GM12878 (cell line): ENCODE measurements at regions not wholly inside any gene's neighbourhood (a gene's known extent, or its start where the extent isn't known, plus 50 kb on each side); places are given as distances from the start of the nearest gene placed in this dataset.

ENCODE experiments used
- ATAC-seq: fragments of 200-7000 bp; cut with Tn5 transposase; 3 replicates; pipeline ENCODE4 v1.9.1; 2020; ENCODE audit warnings: mild to moderate bottlenecking, moderate library complexity
- BruUV-seq: library from RNA; stranded (reverse); fragments of 400-500 nt; replicated peaks from 2 replicates; lab custom pipeline; 2021; lab: Mats Ljungman, UMichigan
- CTCF ChIA-PET: fragments of 300-600 bp; sonication (Branson Sonifier 250); formaldehyde crosslinking; extraction: SDS; loops from one replicate; lab custom pipeline; 2021; ENCODE audit warnings: inconsistent platforms; lab: Yijun Ruan, JAX
- POLR2A ChIA-PET: fragments of 350-600 bp; formaldehyde crosslinking; extraction: SDS; loops from one replicate; lab custom pipeline; 2021; ENCODE audit warnings: inconsistent platforms; lab: Charles Lee
- RAD21 ChIA-PET: fragments of 300-600 bp; sonication (Branson Sonifier 250); formaldehyde crosslinking; loops from one replicate; lab custom pipeline; 2023; ENCODE audit warnings: antibody characterized with exemption; ENCODE audit not compliant: unreplicated experiment; lab: Charles Lee
- SMC1A ChIA-PET: fragments of 300-600 bp; sonication (Branson Sonifier 250); formaldehyde crosslinking; loops from one replicate; lab custom pipeline; 2023; ENCODE audit not compliant: unreplicated experiment, uncharacterized antibody; lab: Charles Lee
- DNase-seq: peaks from one replicate; pipeline ENCODE4 v3.0.0-alpha.2; 2011; ENCODE audit warnings: low read depth, low spot score
- FAIRE-seq: peaks from 3 replicates; lab custom pipeline; 2011; peaks lifted over from hg19 to GRCh38; lab: Jason Lieb, UNC
- H2AFZ ChIP-seq: 2 replicates; pipeline ENCODE4 v1.6.0; 2011; ENCODE audit warnings: low read depth, low read length, control low read depth; ENCODE audit not compliant: control insufficient read depth
- H3K27ac ChIP-seq: 2 replicates; pipeline ENCODE4 v1.5.1; 2011; ENCODE audit warnings: control low read depth; ENCODE audit not compliant: control insufficient read depth, insufficient read depth
- H3K27me3 ChIP-seq, 2 experiments: replicated peaks in 1 of 2; 2 replicates each; pipeline versions ENCODE4 v1.6.0 to v1.6.1; 2011; ENCODE audit warnings: low read length in 1 of 2; ENCODE audit not compliant: control insufficient read depth in 2 of 2, insufficient read depth in 2 of 2
- H3K36me3 ChIP-seq, 2 experiments: 2 replicates each; pipeline ENCODE4 v1.5.1; 2011; ENCODE audit warnings: low read length in 1 of 2; ENCODE audit not compliant: control insufficient read depth in 2 of 2, insufficient read depth in 2 of 2
- H3K4me1 ChIP-seq: 2 replicates; pipeline ENCODE4 v1.6.1; 2011; ENCODE audit warnings: mild to moderate bottlenecking, low read length, moderate library complexity, mixed read lengths; ENCODE audit not compliant: control insufficient read depth, insufficient read depth
- H3K4me2 ChIP-seq: 2 replicates; pipeline ENCODE4 v1.6.0; 2011; ENCODE audit warnings: control low read depth; ENCODE audit not compliant: control insufficient read depth, insufficient read depth
- H3K4me3 ChIP-seq: fragments of 200-600 bp; sonication (generic); 2 replicates; pipeline ENCODE4 v1.5.1; 2016
- H3K79me2 ChIP-seq: 2 replicates; pipeline ENCODE4 v1.6.0; 2011; ENCODE audit warnings: low read length; ENCODE audit not compliant: control insufficient read depth, insufficient read depth
- H3K9ac ChIP-seq: 2 replicates; pipeline ENCODE4 v1.8.0; 2011; ENCODE audit warnings: low read length, control low read depth, mixed read lengths; ENCODE audit not compliant: control insufficient read depth, insufficient read depth
- H3K9me3 ChIP-seq: replicated peaks from 3 replicates; pipeline ENCODE4 v1.5.1; 2011; ENCODE audit warnings: mild to moderate bottlenecking, low read length; ENCODE audit not compliant: control insufficient read depth, insufficient read depth
- H4K20me1 ChIP-seq: 2 replicates; pipeline ENCODE4 v1.6.0; 2011; ENCODE audit not compliant: control insufficient read depth, insufficient read depth
- CHD4 ChIP-seq: fragments of 200-600 bp; sonication (generic); IDR thresholded peaks from 2 replicates; pipeline ENCODE4 v1.6.1; 2016; ENCODE audit warnings: mild to moderate bottlenecking
- E4F1 ChIP-seq: fragments of 450-650 bp; IDR thresholded peaks from 2 replicates; pipeline ENCODE4 v1.6.1; 2018; ENCODE audit warnings: borderline replicate concordance, mild to moderate bottlenecking; ENCODE audit not compliant: partially characterized antibody
- EGR1 ChIP-seq, 2 experiments: IDR thresholded peaks; 1 replicate in 1 of 2; 2 replicates in 1 of 2; pipeline ENCODE4 v1.6.1; 2011 to 2012; ENCODE audit warnings: low read depth in 2 of 2, low read length in 2 of 2, borderline replicate concordance in 1 of 2, mild to moderate bottlenecking in 1 of 2, moderate library complexity in 1 of 2
- JUNB ChIP-seq: IDR thresholded peaks from 2 replicates; pipeline ENCODE4 v1.6.1; 2016; ENCODE audit warnings: antibody characterized with exemption, mild to moderate bottlenecking
- KAT2A ChIP-seq: conservative IDR thresholded peaks from 2 replicates; pipeline ENCODE4 v1.6.1; 2011; ENCODE audit warnings: low read depth, low read length; ENCODE audit not compliant: control insufficient read depth
- KDM1A ChIP-seq: fragments of 200-600 bp; sonication (generic); IDR thresholded peaks from 2 replicates; pipeline ENCODE4 v1.6.1; 2016; ENCODE audit warnings: borderline replicate concordance
- MTA2 ChIP-seq: fragments of 450-650 bp; IDR thresholded peaks from 2 replicates; pipeline ENCODE4 v1.6.1; 2016; ENCODE audit warnings: low read depth, mild to moderate bottlenecking, moderate library complexity
- MYC ChIP-seq: IDR thresholded peaks from 2 replicates; pipeline ENCODE4 v1.6.1; 2011; ENCODE audit warnings: mild to moderate bottlenecking, low read length, moderate library complexity, inconsistent platforms; ENCODE audit not compliant: insufficient read depth, insufficient replicate concordance, insufficient read length, severe bottlenecking
- NFXL1 ChIP-seq: fragments of 450-650 bp; IDR thresholded peaks from 2 replicates; pipeline ENCODE4 v1.6.1; 2017; ENCODE audit warnings: antibody characterized with exemption, mild to moderate bottlenecking, borderline replicate concordance
- PAX5 ChIP-seq: IDR thresholded peaks from 2 replicates; pipeline ENCODE4 v1.6.1; 2011; ENCODE audit warnings: low read depth, low read length, borderline replicate concordance
- POLR2AphosphoS2 ChIP-seq: IDR thresholded peaks from 2 replicates; pipeline ENCODE4 v1.6.1; 2011; ENCODE audit warnings: low read depth, mild to moderate bottlenecking, low read length, improper control_type of control experiment, moderate library complexity
- RCOR1 ChIP-seq: conservative IDR thresholded peaks from 2 replicates; pipeline ENCODE4 v1.6.1; 2012; ENCODE audit warnings: low read depth, low read length, improper control_type of control experiment
- SMARCA5 ChIP-seq: fragments of 450-650 bp; IDR thresholded peaks from 2 replicates; pipeline ENCODE4 v1.6.1; 2017; ENCODE audit warnings: mild to moderate bottlenecking
- SUZ12 ChIP-seq: fragments of 200-600 bp; sonication (generic); IDR thresholded peaks from one replicate; pipeline ENCODE4 v1.6.1; 2018; ENCODE audit warnings: antibody characterized with exemption, mild to moderate bottlenecking; ENCODE audit not compliant: unreplicated experiment
- TCF7 ChIP-seq: IDR thresholded peaks from 2 replicates; pipeline ENCODE4 v1.6.1; 2014; ENCODE audit warnings: antibody characterized with exemption, borderline replicate concordance
- ZBTB40 ChIP-seq: fragments of 450-650 bp; IDR thresholded peaks from 2 replicates; pipeline ENCODE4 v1.6.1; 2016; ENCODE audit warnings: mild to moderate bottlenecking, moderate library complexity, borderline replicate concordance
- ZNF384 ChIP-seq: IDR thresholded peaks from 2 replicates; pipeline ENCODE4 v1.6.1; 2012; ENCODE audit warnings: low read depth, mild to moderate bottlenecking, low read length, improper control_type of control experiment, borderline replicate concordance
- WGBS: methylation state at CpG from one replicate; pipeline ENCODE4 v1.1.6; 2016; ENCODE audit warnings: low lambda C conversion rate; ENCODE audit not compliant: insufficient replicate concordance, insufficient coverage; ENCODE audit errors: missing lambda C conversion rate; 5-methylcytosine and 5-hydroxymethylcytosine counted together
- in situ Hi-C: fragments of 300-500 bp; cut with MboI; formaldehyde crosslinking; loops from 9 replicates; pipeline ENCODE4 v1.14.3; 2018; ENCODE audit warnings: mixed read lengths
- intact Hi-C: fragments of 100-400 bp; cut with micrococcal nuclease; formaldehyde crosslinking; loops from one replicate; pipeline ENCODE4 v1.14.2; 2022; ENCODE audit not compliant: unreplicated experiment

GRCh38 chr6:168216117-168216516 lies 103.5 kb downstream of the DACT2 start:
- no TSS peak for BruUV-seq
- SMC1A ChIA-PET = no interaction called here
- Histone ChIP-seq H3K79me2 (no peaks in the 10 kb centered on the region), H2AFZ (no peak overlapping the region), H3K4me2 (no peak overlapping the region), H3K9ac (no peak overlapping the region), H4K20me1 (no peaks in the 10 kb centered on the region), H3K4me1 (no peaks in the 10 kb centered on the region), H3K27ac (no peak overlapping the region), H3K36me3 (no peaks in the 10 kb centered on the region), H3K27me3 (no peaks in the 10 kb centered on the region), H3K4me3 (no peak overlapping the region), H3K9me3 (no peaks in the 10 kb centered on the region)
- TF ChIP-seq CHD4 (no peak), KDM1A (no peak), NFXL1 (no peak), SUZ12 (no peak), EGR1 (IDR thresholded peaks at IDR 0.05; ENCODE audit: borderline replicate concordance in 1 of 2, low read depth in 2 of 2, low read length in 2 of 2) (no peak), JUNB (no peak), TCF7 (no peak), MYC (no peak), RCOR1 (no peak), E4F1 (no peak), ZBTB40 (no peak), POLR2AphosphoS2 (no peak), ZNF384 (no peak), SMARCA5 (no peak), MTA2 (no peak), PAX5 (no peak), KAT2A (no peak)
- ATAC-seq (no peak), DNase-seq (no peak), FAIRE-seq (no peak)
- POLR2A ChIA-PET = no interaction called here
- in situ Hi-C loops = no loop called here
- 31% methylated on average over 6 of the region's 6 CpGs for whole genome bisulfite sequencing
- RAD21 ChIA-PET = no interaction called here
- intact Hi-C loops = no loop called here
- CTCF ChIA-PET = no interaction called here
